Uterus (tissue), 3 donors: ENCODE measurements at regions not wholly inside any gene's neighbourhood (a gene's known extent, or its start where the extent isn't known, plus 50 kb on each side); places are given as distances from the start of the nearest gene placed in this dataset.
"Not testable (repeated sequence)": the region's sequence is repeated elsewhere in the genome, so short reads cannot be mapped to it uniquely, and the experiment has no call there.

Experiments used
- DNase-seq, 2 donors: peaks; one replicate each; pipeline ENCODE4 v3.0.0-alpha.2; 2019 to 2020
- H3K27ac ChIP-seq, 2 donors: fragments of 200-600 bp; sonication (generic); 1 replicate in 1 of 2; 2 replicates in 1 of 2; pipeline ENCODE4 v1.5.1; 2016 to 2018
- H3K27me3 ChIP-seq, 2 donors: fragments of 200-600 bp; sonication (generic); one replicate each; pipeline ENCODE4 v1.5.1; 2018 to 2019; ENCODE audit warnings: control low read depth in 1 of 2
- H3K36me3 ChIP-seq, 2 donors: fragments of 200-600 bp; sonication (generic); one replicate each; pipeline ENCODE4 v1.5.1; 2019; ENCODE audit warnings: control low read depth in 1 of 2
- H3K4me1 ChIP-seq, 2 donors: fragments of 200-600 bp; sonication (generic); one replicate each; pipeline ENCODE4 v1.5.1; 2018 to 2019; ENCODE audit warnings: control low read depth in 1 of 2
- H3K4me3 ChIP-seq, 2 donors: fragments of 200-600 bp; sonication (generic); 1 replicate in 1 of 2; 2 replicates in 1 of 2; pipeline ENCODE4 v1.5.1; 2018 to 2019; ENCODE audit warnings: mild to moderate bottlenecking in 1 of 2
- H3K9me3 ChIP-seq, 2 donors: fragments of 200-600 bp; sonication (generic); one replicate each; pipeline ENCODE4 v1.5.1; 2019; ENCODE audit warnings: control low read depth in 1 of 2
- CTCF ChIP-seq, 4 experiments: fragments of 200-600 bp in 2 of 4; fragments of 450-650 bp in 2 of 4; sonication (generic) in 2 of 4; IDR thresholded peaks; one replicate each; pipeline ENCODE4 v1.5.1; 2016 to 2019; ENCODE audit warnings: antibody characterized with exemption in 4 of 4, mild to moderate bottlenecking in 2 of 4, moderate library complexity in 1 of 4
- POLR2A ChIP-seq, 2 donors: fragments of 450-650 bp; IDR thresholded peaks; one replicate each; pipeline ENCODE4 v1.6.1; 2016; ENCODE audit warnings: antibody characterized with exemption in 2 of 2, mild to moderate bottlenecking in 1 of 2, moderate library complexity in 1 of 2
- intact Hi-C: fragments of 100-400 bp; cut with DNase I; formaldehyde crosslinking; loops from one replicate; pipeline ENCODE4 v1.15.1; 2023; ENCODE audit warnings: low total_unique reads
- donor health status: DM: yes; HTN: yes; CAD: no.

- Histone ChIP-seq H3K4me1 (no peaks in the 10 kb centered on the region), H3K36me3 (no peaks in the 10 kb centered on the region), H3K27ac (no peak overlapping the region), H3K9me3 (no peaks in the 10 kb centered on the region), H3K4me3 (no peak overlapping the region), H3K27me3 (no peaks in the 10 kb centered on the region)
- DNase-seq: no peak
- intact Hi-C loops: no loop called here
- TF ChIP-seq CTCF (IDR thresholded peaks at IDR 0.05) (no peak), POLR2A (IDR thresholded peaks at IDR 0.05) (no peak)
These were observed 98.0 kb upstream of the CDC42BPA start for GRCh38 chr1:227416156-227416830.

- intact Hi-C loops: no loop called here
- no peaks in the 10 kb centered on the region for H3K4me1 ChIP-seq
- H3K4me3 ChIP-seq: no peak overlapping the region
- H3K27ac ChIP-seq: no peak overlapping the region
- DNase-seq: no peak
- H3K9me3 ChIP-seq: no peaks in the 10 kb centered on the region
- no peak for TF ChIP-seq POLR2A (IDR thresholded peaks at IDR 0.05)
- TF ChIP-seq CTCF (IDR thresholded peaks at IDR 0.05): no peak
- H3K36me3 ChIP-seq: no peaks in the 10 kb centered on the region
- no peaks in the 10 kb centered on the region for H3K27me3 ChIP-seq
These were observed 97.0 kb upstream of the CDC42BPA start for GRCh38 chr1:227415115-227415790.

DNA sequence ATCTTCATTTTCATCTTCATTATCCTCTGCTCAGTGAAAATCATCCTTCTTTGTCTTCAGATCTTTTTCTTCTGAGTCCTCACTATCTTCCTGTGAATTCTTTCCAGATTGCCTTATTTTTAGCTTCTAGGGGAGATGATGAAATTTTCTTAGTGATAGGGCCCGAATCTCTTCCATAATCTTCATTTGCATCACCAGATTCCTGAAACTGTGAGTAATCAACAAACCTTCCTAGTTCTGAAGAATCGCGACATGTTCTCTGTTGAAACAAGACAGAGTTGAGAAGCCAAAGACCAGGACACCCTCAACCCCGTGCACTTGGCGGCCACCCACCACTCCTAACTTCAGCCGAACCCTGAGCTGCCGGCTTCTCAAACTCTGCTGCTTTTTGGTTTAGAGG is 92.8 kb upstream of the CDC42BPA start:
- no peak for TF ChIP-seq CTCF (IDR thresholded peaks at IDR 0.05)
- no peak for TF ChIP-seq POLR2A (IDR thresholded peaks at IDR 0.05)
- Histone ChIP-seq H3K9me3 (no peaks in the 10 kb centered on the region), H3K27me3 (no peaks in the 10 kb centered on the region), H3K4me3 (no peak overlapping the region), H3K4me1 (no peaks in the 10 kb centered on the region), H3K27ac (no peak overlapping the region), H3K36me3 (no peaks in the 10 kb centered on the region)
- intact Hi-C loops: no loop called here
- DNase-seq: no peak

DNA sequence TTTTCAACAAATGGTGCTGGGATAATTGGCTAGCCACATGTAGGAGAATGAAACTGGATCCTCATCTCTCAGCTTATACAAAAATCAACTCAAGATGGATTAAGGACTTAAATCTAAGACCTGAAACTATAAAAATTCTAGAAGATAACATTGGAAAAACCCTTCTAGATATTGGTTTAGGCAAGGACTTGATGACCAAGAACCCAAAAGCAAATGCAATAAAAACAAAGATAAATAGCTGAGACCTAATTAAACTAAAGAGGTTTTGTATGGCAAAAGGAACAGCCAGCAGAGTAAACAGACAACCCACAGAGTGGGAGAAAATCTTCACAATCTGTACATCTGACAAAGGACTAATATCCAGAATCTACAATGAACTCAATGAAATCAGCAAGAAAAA is 88.0 kb upstream of the CDC42BPA start:
- DNase-seq, H3K4me1 ChIP-seq, intact Hi-C loops, H3K9me3 ChIP-seq, H3K27ac ChIP-seq, H3K27me3 ChIP-seq, H3K4me3 ChIP-seq, H3K36me3 ChIP-seq: not testable (repeated sequence)

DNA sequence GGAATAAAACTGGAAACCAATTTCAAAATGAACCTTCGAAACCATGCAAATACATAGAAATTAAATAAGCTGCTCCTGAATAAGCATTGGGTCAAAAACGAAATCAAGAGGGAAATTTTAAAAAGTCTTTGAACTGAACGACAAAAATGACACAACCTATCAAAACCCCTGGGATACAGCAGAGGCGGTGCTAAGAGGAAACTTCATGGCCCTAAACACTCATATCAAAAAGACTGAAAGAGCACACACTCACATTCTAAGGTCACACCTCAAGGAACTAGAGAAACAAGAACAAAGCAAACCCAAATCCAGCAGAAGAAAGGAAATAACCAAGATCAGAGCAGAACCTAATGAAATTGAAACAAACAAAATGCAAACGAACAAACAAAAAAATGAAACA is 85.2 kb upstream of the CDC42BPA start:
- H3K4me1 ChIP-seq: no peaks in the 10 kb centered on the region
- TF ChIP-seq POLR2A (IDR thresholded peaks at IDR 0.05) (no peak), CTCF (IDR thresholded peaks at IDR 0.05) (no peak)
- no peak overlapping the region for H3K27ac ChIP-seq
- H3K9me3 ChIP-seq: no peaks in the 10 kb centered on the region
- no peaks in the 10 kb centered on the region for H3K27me3 ChIP-seq
- intact Hi-C loops: no loop called here
- no peak for DNase-seq
- no peaks in the 10 kb centered on the region for H3K36me3 ChIP-seq
- H3K4me3 ChIP-seq: no peak overlapping the region
